ENCODE measurements at regions not wholly inside any gene's neighbourhood (a gene's known extent, or its start where the extent isn't known, plus 50 kb on each side); places are given as distances from the start of the nearest gene placed in this dataset.

GRCh38 chr6:165959627-165960026 is 208.0 kb downstream of the TBXT start:
- ChIA-PET POLR2A (ENCODE audit: unreplicated experiment) (no interaction called here), CTCF (no interaction called here)
- no peak overlapping the region for H2BK20ac ChIP-seq (ENCODE audit: low read depth, low read length)
- no peak overlapping the region for H3K23ac ChIP-seq (ENCODE audit: low read depth, low read length)
- H2AK9ac ChIP-seq (replicated peaks; ENCODE audit: low read depth, low read length, poor library complexity), result no peak overlapping the region
- no peak for ATAC-seq (ENCODE audit: low read depth)
- H3K18ac ChIP-seq (ENCODE audit: low read depth, low read length), result no peak overlapping the region
- H2BK15ac ChIP-seq (ENCODE audit: low read depth, low read length), result no peak overlapping the region
- H3K14ac ChIP-seq (replicated peaks; ENCODE audit: low read depth, low read length), result no peak overlapping the region
- no peak overlapping the region for H3K9ac ChIP-seq (ENCODE audit: low read depth, low read length)
- no peak overlapping the region for H2BK120ac ChIP-seq (ENCODE audit: low read depth, low read length)
- BruUV-seq (replicated peaks), result no TSS peak
- H3K4me1 ChIP-seq (ENCODE audit: control insufficient read depth, insufficient read depth, low read length), result no peaks in the 10 kb centered on the region
- no peaks in the 10 kb centered on the region; the same call in 1 of the 2 replicates for H3K9me3 ChIP-seq (ENCODE audit: control insufficient read depth, insufficient read depth, low read length)
- WGBS, 2 experiments (ENCODE audit: extremely low coverage in 2 of 2, insufficient read length in 1 of 2), result no CpG with 5 or more reads among the region's 5 CpGs
- TF ChIP-seq CTCF (conservative IDR thresholded peaks at IDR 0.05; ENCODE audit: low read depth, low read length), result no peak
- no peak for TF ChIP-seq BHLHE40 (IDR thresholded peaks at IDR 0.05; ENCODE audit: low read depth, low read length)
- no peak for TF ChIP-seq RFX5 (IDR thresholded peaks at IDR 0.05; ENCODE audit: low read depth, low read length)
- no peak for TF ChIP-seq USF2 (IDR thresholded peaks at IDR 0.05; ENCODE audit: low read depth, low read length)
- no peak for TF ChIP-seq FOS (IDR thresholded peaks at IDR 0.05; ENCODE audit: low read depth, low read length)
- TF ChIP-seq RCOR1 (IDR thresholded peaks at IDR 0.05; ENCODE audit: insufficient replicate concordance, low read length), result no peak
- no peak for TF ChIP-seq MAFK (IDR thresholded peaks at IDR 0.05; ENCODE audit: low read depth, low read length)
- no peak for TF ChIP-seq SMC3 (IDR thresholded peaks at IDR 0.05; ENCODE audit: low read depth, low read length)
- TF ChIP-seq, protein P1, sequence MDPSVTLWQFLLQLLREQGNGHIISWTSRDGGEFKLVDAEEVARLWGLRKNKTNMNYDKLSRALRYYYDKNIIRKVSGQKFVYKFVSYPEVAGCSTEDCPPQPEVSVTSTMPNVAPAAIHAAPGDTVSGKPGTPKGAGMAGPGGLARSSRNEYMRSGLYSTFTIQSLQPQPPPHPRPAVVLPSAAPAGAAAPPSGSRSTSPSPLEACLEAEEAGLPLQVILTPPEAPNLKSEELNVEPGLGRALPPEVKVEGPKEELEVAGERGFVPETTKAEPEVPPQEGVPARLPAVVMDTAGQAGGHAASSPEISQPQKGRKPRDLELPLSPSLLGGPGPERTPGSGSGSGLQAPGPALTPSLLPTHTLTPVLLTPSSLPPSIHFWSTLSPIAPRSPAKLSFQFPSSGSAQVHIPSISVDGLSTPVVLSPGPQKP (IDR thresholded peaks at IDR 0.05; ENCODE audit: borderline replicate concordance, low read depth, low read length), result no peak
- TF ChIP-seq MAZ (IDR thresholded peaks at IDR 0.05; ENCODE audit: borderline replicate concordance, low read depth, low read length), result no peak
- TF ChIP-seq RAD21 (IDR thresholded peaks at IDR 0.05; ENCODE audit: low read length), result no peak
- TF ChIP-seq CEBPB (IDR thresholded peaks at IDR 0.05; ENCODE audit: low read depth, low read length), result no peak
- no peak overlapping the region for H4K91ac ChIP-seq (ENCODE audit: insufficient read depth, low read depth, low read length)
- no peak overlapping the region for H4K8ac ChIP-seq (ENCODE audit: low read depth in 2 of 2, low read length in 2 of 2)
- no peak overlapping the region for H3K56ac ChIP-seq (ENCODE audit: extremely low read depth, insufficient read depth, low read length)
- no peak overlapping the region for H3K4me3 ChIP-seq (ENCODE audit: insufficient read depth, low read depth, low read length)
- no peaks in the 10 kb centered on the region for H3K9me1 ChIP-seq (ENCODE audit: insufficient read depth, low read length)
- dilution Hi-C loops (cut with HindIII; ENCODE audit: low sequenced_read_pairs, unreplicated experiment) (no loop called here), intact Hi-C loops (cut with micrococcal nuclease) (no loop called here), in situ Hi-C loops (cut with MboI; ENCODE audit: low sequenced_read_pairs) (no loop called here)
- H2AFZ ChIP-seq (replicated peaks; ENCODE audit: low read length, poor library complexity), result no peak overlapping the region
- no peak overlapping the region for H3K4ac ChIP-seq (ENCODE audit: low read depth, low read length)
- no peak overlapping the region for H2AK5ac ChIP-seq (ENCODE audit: low read depth, low read length)
- no peak overlapping the region for H2BK5ac ChIP-seq (ENCODE audit: low read depth, low read length, poor library complexity, severe bottlenecking)
- no peak overlapping the region for H3K27ac ChIP-seq (ENCODE audit: insufficient read depth, low read length)
- no peak for DNase-seq
- no peak overlapping the region for H4K5ac ChIP-seq (ENCODE audit: low read depth, low read length)
- no peak overlapping the region for H3K4me2 ChIP-seq (ENCODE audit: low read depth, low read length)
- no peaks in the 10 kb centered on the region for H3K27me3 ChIP-seq (ENCODE audit: control insufficient read depth, insufficient read depth, low read length)
- H4K20me1 ChIP-seq (ENCODE audit: insufficient read depth, low read length), result peaks cover 4% of the 10 kb centered on the region; the same call in 1 of the 2 replicates
- H3K36me3 ChIP-seq (ENCODE audit: control insufficient read depth, insufficient read depth, low read length), result peaks cover 31% of the 10 kb centered on the region
- peaks cover 0 to 9% of the 10 kb centered on the region in 2 experiments; a peak in 1 of 4 replicates for H3K79me1 ChIP-seq (ENCODE audit: low read depth in 1 of 2, low read length in 2 of 2)
